ENCODE measurements at regions not wholly inside any gene's neighbourhood (a gene's known extent, or its start where the extent isn't known, plus 50 kb on each side); places are given as distances from the start of the nearest gene placed in this dataset.

- no peak overlapping the region for H3K27ac ChIP-seq
- TF ChIP-seq, protein P1, sequence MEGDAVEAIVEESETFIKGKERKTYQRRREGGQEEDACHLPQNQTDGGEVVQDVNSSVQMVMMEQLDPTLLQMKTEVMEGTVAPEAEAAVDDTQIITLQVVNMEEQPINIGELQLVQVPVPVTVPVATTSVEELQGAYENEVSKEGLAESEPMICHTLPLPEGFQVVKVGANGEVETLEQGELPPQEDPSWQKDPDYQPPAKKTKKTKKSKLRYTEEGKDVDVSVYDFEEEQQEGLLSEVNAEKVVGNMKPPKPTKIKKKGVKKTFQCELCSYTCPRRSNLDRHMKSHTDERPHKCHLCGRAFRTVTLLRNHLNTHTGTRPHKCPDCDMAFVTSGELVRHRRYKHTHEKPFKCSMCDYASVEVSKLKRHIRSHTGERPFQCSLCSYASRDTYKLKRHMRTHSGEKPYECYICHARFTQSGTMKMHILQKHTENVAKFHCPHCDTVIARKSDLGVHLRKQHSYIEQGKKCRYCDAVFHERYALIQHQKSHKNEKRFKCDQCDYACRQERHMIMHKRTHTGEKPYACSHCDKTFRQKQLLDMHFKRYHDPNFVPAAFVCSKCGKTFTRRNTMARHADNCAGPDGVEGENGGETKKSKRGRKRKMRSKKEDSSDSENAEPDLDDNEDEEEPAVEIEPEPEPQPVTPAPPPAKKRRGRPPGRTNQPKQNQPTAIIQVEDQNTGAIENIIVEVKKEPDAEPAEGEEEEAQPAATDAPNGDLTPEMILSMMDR (IDR thresholded peaks at IDR 0.05), result no peak
- no peaks in the 10 kb centered on the region for H3K4me1 ChIP-seq
- intact Hi-C loops (cut with DNase I), result no loop called here
- H3K9ac ChIP-seq (ENCODE audit: low read depth in 2 of 2, low read length in 2 of 2), result no peak overlapping the region
- H3K36me3 ChIP-seq, result no peaks in the 10 kb centered on the region
- H3K4me3 ChIP-seq, result no peak overlapping the region
- DNase-seq, result no peak
- H3K27me3 ChIP-seq, result no peaks in the 10 kb centered on the region
- H3K9me3 ChIP-seq, result no peaks in the 10 kb centered on the region
Measured at GRCh38 chrX:68989865-68990606, 161.2 kb downstream of the EFNB1 start.

DNA sequence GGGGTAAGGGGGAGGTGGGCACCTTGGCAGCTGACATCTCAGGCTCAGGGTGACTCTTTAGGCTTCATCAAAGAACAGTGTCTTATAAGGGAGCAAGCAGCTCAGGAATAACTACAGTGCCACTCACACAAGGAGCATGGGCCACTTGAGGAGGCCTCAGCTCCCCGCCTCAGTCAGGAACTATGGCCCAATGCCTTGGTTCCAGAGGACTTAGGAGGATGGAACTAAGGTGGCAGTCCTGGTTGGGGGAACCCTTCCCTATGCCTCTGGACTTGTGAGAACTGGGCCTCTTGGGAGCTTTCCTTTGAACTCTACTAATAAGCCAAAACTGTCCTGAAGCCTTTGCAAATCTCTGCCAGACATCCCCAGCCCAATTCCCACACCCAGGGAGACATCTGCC lies 160.6 kb downstream of the EFNB1 start:
- Histone ChIP-seq H3K36me3 (no peaks in the 10 kb centered on the region), H3K27me3 (no peaks in the 10 kb centered on the region), H3K4me3 (no peak overlapping the region), H3K27ac (no peak overlapping the region), H3K9ac (ENCODE audit: low read depth in 2 of 2, low read length in 2 of 2) (no peak overlapping the region), H3K9me3 (no peaks in the 10 kb centered on the region), H3K4me1 (no peaks in the 10 kb centered on the region)
- DNase-seq, result no peak
- TF ChIP-seq, protein P1 (IDR thresholded peaks at IDR 0.05), result no peak
- intact Hi-C loops (cut with DNase I), result no loop called here

DNA sequence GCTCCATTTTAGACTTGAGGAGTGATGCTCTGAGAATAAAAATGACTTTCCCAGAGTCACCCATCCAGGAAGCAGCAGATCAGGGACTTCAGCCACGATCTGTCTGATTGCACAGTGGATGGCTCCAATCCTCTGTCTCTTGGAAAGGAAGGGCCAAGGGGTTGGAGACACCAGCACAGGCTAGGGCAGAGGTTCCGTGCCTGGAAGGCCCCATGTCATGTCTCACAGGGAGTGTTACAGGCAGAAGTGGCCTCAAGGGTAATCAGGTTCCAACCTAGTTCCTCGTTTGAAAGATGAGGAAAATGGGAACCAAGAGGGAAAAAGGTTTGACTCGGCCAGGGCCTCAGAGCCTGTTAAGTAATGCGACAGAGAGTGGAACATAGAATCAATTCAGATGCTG lies 160.0 kb downstream of the EFNB1 start:
- Histone ChIP-seq H3K27ac (no peak overlapping the region), H3K9me3 (no peaks in the 10 kb centered on the region), H3K4me1 (no peaks in the 10 kb centered on the region), H3K36me3 (no peaks in the 10 kb centered on the region), H3K27me3 (no peaks in the 10 kb centered on the region), H3K9ac (ENCODE audit: low read depth in 2 of 2, low read length in 2 of 2) (no peak overlapping the region), H3K4me3 (no peak overlapping the region)
- DNase-seq, result no peak
- intact Hi-C loops (cut with DNase I), result no loop called here
- TF ChIP-seq, protein P1 (IDR thresholded peaks at IDR 0.05), result no peak

DNA sequence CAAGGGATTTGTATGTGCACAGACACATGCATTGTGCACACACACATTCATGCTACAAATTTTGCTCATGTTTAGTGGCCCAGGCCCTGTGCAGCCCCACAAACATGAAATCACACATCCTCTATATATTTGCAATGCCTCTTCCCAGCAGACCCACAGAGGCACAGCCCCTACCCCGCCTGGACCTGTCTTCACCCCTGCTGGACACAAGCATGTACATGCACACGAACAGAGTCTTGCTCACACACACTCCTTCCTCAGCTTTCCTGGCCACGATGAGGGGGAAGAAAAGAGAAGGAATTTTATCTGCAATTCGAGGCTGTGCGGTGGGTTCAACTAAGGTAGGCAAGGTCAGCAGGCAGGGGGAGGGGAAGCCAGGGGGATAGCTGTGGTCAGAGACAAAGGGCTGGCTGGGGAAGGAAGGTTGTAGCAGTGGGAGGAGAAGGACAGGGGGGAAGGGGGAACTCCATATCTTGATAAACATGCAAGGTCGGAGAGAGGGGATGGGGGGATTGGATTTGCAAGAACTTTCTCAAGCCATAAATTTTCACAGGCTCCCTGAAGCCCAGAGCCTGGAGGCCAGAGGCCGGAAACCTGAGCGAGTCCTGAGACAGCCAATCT lies 156.4 kb downstream of the EFNB1 start:
- no peak overlapping the region for H3K9ac ChIP-seq (ENCODE audit: low read depth in 2 of 2, low read length in 2 of 2)
- no peaks in the 10 kb centered on the region for H3K36me3 ChIP-seq
- H3K4me3 ChIP-seq, result no peak overlapping the region
- H3K4me1 ChIP-seq, result no peaks in the 10 kb centered on the region
- H3K9me3 ChIP-seq, result no peaks in the 10 kb centered on the region
- no peak for DNase-seq
- no peak overlapping the region for H3K27ac ChIP-seq
- H3K27me3 ChIP-seq, result no peaks in the 10 kb centered on the region
- intact Hi-C loops (cut with DNase I), result no loop called here
- TF ChIP-seq, protein P1 (IDR thresholded peaks at IDR 0.05), result no peak

DNA sequence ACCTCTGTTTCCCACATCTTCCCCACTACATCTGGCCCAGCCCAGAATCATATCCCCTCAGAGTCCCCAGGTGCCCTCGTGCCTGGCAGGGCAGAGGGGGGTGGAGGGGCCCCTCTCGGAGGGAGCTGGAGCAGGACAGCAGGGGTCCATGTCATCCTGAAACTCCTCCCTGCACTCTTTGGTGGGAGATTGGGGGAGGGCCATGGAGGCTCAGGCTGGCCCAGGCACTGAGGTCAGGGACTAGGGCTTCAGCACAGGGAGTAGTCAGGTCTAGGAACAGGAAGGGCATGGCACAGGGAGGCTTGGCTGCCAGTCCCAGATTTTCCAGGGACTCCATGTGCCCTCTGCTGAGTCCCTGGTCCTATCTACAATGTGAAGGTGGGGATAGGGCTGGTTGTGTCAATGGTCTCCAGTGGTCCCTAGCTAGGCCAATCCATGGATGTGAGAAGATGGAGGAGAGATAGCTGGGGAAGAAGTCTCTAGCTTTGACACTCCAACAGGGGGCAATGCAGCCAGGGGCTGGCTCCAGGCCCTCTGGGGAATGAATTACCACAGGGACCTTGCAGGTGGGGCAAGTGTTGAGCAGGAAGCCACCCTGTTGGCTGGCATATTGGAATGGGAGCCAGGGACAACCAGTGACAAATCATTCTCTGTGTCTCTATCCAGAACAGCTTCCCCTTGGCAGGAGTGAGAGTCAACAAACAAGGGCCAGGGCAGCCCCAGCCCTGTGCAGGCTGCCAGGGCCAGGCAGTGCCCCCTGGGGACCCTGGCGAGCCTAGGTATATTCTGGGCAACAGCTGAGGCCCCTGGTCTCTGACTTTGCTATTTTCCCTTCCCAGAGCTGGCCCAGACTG lies 154.4 kb downstream of the EFNB1 start:
- no peaks in the 10 kb centered on the region for H3K36me3 ChIP-seq
- TF ChIP-seq, protein P1 (IDR thresholded peaks at IDR 0.05), result no peak
- no peak overlapping the region for H3K27ac ChIP-seq
- intact Hi-C loops (cut with DNase I), result no loop called here
- H3K4me3 ChIP-seq, result no peak overlapping the region
- no peaks in the 10 kb centered on the region for H3K27me3 ChIP-seq
- no peak for DNase-seq
- H3K4me1 ChIP-seq, result no peaks in the 10 kb centered on the region
- no peak overlapping the region for H3K9ac ChIP-seq (ENCODE audit: low read depth in 2 of 2, low read length in 2 of 2)
- no peaks in the 10 kb centered on the region for H3K9me3 ChIP-seq

Data from colonic mucosa (tissue), 4 donors.